A549 (cell line): ENCODE measurements at regions not wholly inside any gene's neighbourhood (a gene's known extent, or its start where the extent isn't known, plus 50 kb on each side); places are given as distances from the start of the nearest gene placed in this dataset.
"Not testable (repeated sequence)": the region's sequence is repeated elsewhere in the genome, so short reads cannot be mapped to it uniquely, and the experiment has no call there.

Experiments
- ATAC-seq, 2 experiments: fragments of 200-7000 bp in 1 of 2; fragments of >200 bp in 1 of 2; cut with Nextera tagmentation in 1 of 2; cut with Tn5 transposase in 1 of 2; 3 replicates each; pipeline versions ENCODE4 v1.8.0 to v1.9.1; 2018 to 2020; ENCODE audit warnings: mild to moderate bottlenecking in 1 of 2, moderate library complexity in 1 of 2
- CTCF ChIA-PET: fragments of 300-600 bp; sonication (Branson Sonifier 250); formaldehyde crosslinking; extraction: SDS; loops from one replicate; lab custom pipeline; 2021; ENCODE audit warnings: antibody characterized with exemption, inconsistent platforms; lab: Yijun Ruan, JAX
- POLR2A ChIA-PET: fragments of 350-600 bp; formaldehyde crosslinking; extraction: SDS; loops from one replicate; lab custom pipeline; 2021; ENCODE audit warnings: antibody characterized with exemption, inconsistent platforms; lab: Yijun Ruan, JAX
- DNase-seq, 2 experiments: peaks; one replicate each; pipeline versions ENCODE4 v3.0.0 to v3.0.0-alpha.2; 2011 to 2016; ENCODE audit warnings: low read depth in 1 of 2, low spot score in 1 of 2
- FAIRE-seq: peaks from 2 replicates; lab custom pipeline; 2011; peaks lifted over from hg19 to GRCh38; lab: Jason Lieb, UNC
- H3K27ac ChIP-seq, 2 experiments: fragments of >200 bp; sonication (Bioruptor Twin); formaldehyde crosslinking; 3 replicates each; pipeline ENCODE4 v1.5.1; 2016 to 2017
- H3K4me1 ChIP-seq: fragments of >200 bp; sonication (Bioruptor Twin); formaldehyde crosslinking; 3 replicates; pipeline ENCODE4 v1.6.1; 2016
- H3K4me2 ChIP-seq: fragments of >200 bp; sonication (Bioruptor Twin); formaldehyde crosslinking; 3 replicates; pipeline ENCODE4 v1.6.1; 2016
- H3K4me3 ChIP-seq: fragments of >200 bp; sonication (Bioruptor Twin); formaldehyde crosslinking; 3 replicates; pipeline ENCODE4 v1.5.1; 2016
- H3K9me3 ChIP-seq: fragments of >200 bp; sonication (Bioruptor Twin); formaldehyde crosslinking; 3 replicates; pipeline ENCODE4 v1.6.1; 2016
- BHLHE40 ChIP-seq: IDR thresholded peaks from 2 replicates; pipeline ENCODE4 v1.6.1; 2012; ENCODE audit warnings: low read depth, low read length, inconsistent platforms
- CEBPB ChIP-seq, 2 experiments: fragments of >200 bp in 1 of 2; sonication (Bioruptor Twin) in 1 of 2; formaldehyde crosslinking in 1 of 2; IDR thresholded peaks; 2 replicates each; pipeline ENCODE4 v1.6.1; 2012 to 2016
- CHD2 ChIP-seq: fragments of 150-350 bp; IDR thresholded peaks from 2 replicates; pipeline ENCODE4 v1.6.1; 2014; ENCODE audit warnings: low read length; ENCODE audit not compliant: partially characterized antibody
- CHD4 ChIP-seq: fragments of 200-600 bp; sonication (generic); IDR thresholded peaks from 2 replicates; pipeline ENCODE4 v1.6.1; 2016; ENCODE audit warnings: antibody characterized with exemption, mild to moderate bottlenecking, borderline replicate concordance
- ESRRA ChIP-seq: fragments of 150-350 bp; IDR thresholded peaks from 2 replicates; pipeline ENCODE4 v1.6.1; 2014; ENCODE audit warnings: mild to moderate bottlenecking, low read length, borderline replicate concordance
- FOSB ChIP-seq: fragments of 250-450 bp; sonication (Bioruptor Pico); IDR thresholded peaks from 2 replicates; pipeline ENCODE4 v1.5.0; 2020; ENCODE audit warnings: mild to moderate bottlenecking, moderate library complexity
- FOXS1 ChIP-seq: fragments of 250-450 bp; sonication (Bioruptor Pico); IDR thresholded peaks from 2 replicates; pipeline ENCODE4 v1.5.0; 2020; ENCODE audit warnings: mild to moderate bottlenecking, moderate library complexity
- HEYL ChIP-seq: fragments of 250-450 bp; sonication (Bioruptor Pico); IDR thresholded peaks from 2 replicates; pipeline ENCODE4 v1.8.0; 2021; ENCODE audit warnings: mild to moderate bottlenecking, moderate library complexity
- JUN ChIP-seq, 2 experiments: fragments of >200 bp; sonication (Bioruptor Twin); formaldehyde crosslinking; IDR thresholded peaks; 2 replicates in 1 of 2; 3 replicates in 1 of 2; pipeline ENCODE4 v1.6.1; 2016 to 2017
- JUNB ChIP-seq: fragments of >200 bp; sonication (Bioruptor Twin); formaldehyde crosslinking; IDR thresholded peaks from 2 replicates; pipeline ENCODE4 v1.6.1; 2016
- KDM1A ChIP-seq: fragments of 200-600 bp; sonication (generic); IDR thresholded peaks from 2 replicates; pipeline ENCODE4 v1.6.1; 2016; ENCODE audit warnings: low read depth, mild to moderate bottlenecking
- MAFK ChIP-seq: fragments of 450-650 bp; IDR thresholded peaks from 2 replicates; pipeline ENCODE4 v1.6.1; 2014; ENCODE audit not compliant: partially characterized antibody
- NFE2L2 ChIP-seq: fragments of 150-350 bp; conservative IDR thresholded peaks from 2 replicates; pipeline ENCODE4 v1.6.1; 2014; ENCODE audit warnings: low read length
- NR3C1 ChIP-seq: fragments of >200 bp; sonication (Bioruptor Twin); formaldehyde crosslinking; IDR thresholded peaks from 3 replicates; pipeline ENCODE4 v1.6.1; 2017
- PHF8 ChIP-seq: fragments of 200-600 bp; sonication (generic); IDR thresholded peaks from 2 replicates; pipeline ENCODE4 v1.6.1; 2016; ENCODE audit warnings: low read depth, mild to moderate bottlenecking, antibody characterized with exemption, moderate library complexity, borderline replicate concordance
- RARB ChIP-seq: fragments of 250-450 bp; sonication (Bioruptor Pico); IDR thresholded peaks from 2 replicates; pipeline ENCODE4 v1.8.0; 2021; ENCODE audit warnings: mild to moderate bottlenecking, moderate library complexity
- RCOR1 ChIP-seq: fragments of 150-350 bp; IDR thresholded peaks from 2 replicates; pipeline ENCODE4 v1.6.1; 2014; ENCODE audit warnings: antibody characterized with exemption, low read length, low read depth
- SMC3 ChIP-seq: fragments of >200 bp; sonication (Bioruptor Twin); formaldehyde crosslinking; IDR thresholded peaks from 3 replicates; pipeline ENCODE4 v1.6.1; 2018; ENCODE audit warnings: inconsistent platforms
- SREBF2 ChIP-seq: fragments of 450-650 bp; IDR thresholded peaks from 2 replicates; pipeline ENCODE4 v1.6.1; 2014; ENCODE audit warnings: mild to moderate bottlenecking, moderate library complexity
- ZC3H11A ChIP-seq: fragments of 450-650 bp; IDR thresholded peaks from 2 replicates; pipeline ENCODE4 v1.6.1; 2014; ENCODE audit warnings: antibody characterized with exemption, mild to moderate bottlenecking
- ZSCAN20 ChIP-seq: fragments of 250-450 bp; sonication (Bioruptor Pico); IDR thresholded peaks from 2 replicates; pipeline ENCODE4 v1.8.0; 2022; ENCODE audit warnings: mild to moderate bottlenecking, moderate library complexity
- WGBS: methylation state at CpG from one replicate; pipeline ENCODE4 v1.1.6; 2017; ENCODE audit errors: missing lambda C conversion rate; 5-methylcytosine and 5-hydroxymethylcytosine counted together
- TF ChIP-seq, protein P1 (sequence below): IDR thresholded peaks from 2 replicates; pipeline ENCODE4 v1.6.1; 2012; ENCODE audit warnings: low read depth, borderline replicate concordance
- TF ChIP-seq, protein P2 (sequence below): fragments of >200 bp; sonication (Bioruptor Twin); formaldehyde crosslinking; IDR thresholded peaks from 3 replicates; pipeline ENCODE4 v1.6.1; 2016
- TF ChIP-seq, protein P3 (sequence below): fragments of 200-600 bp; sonication (generic); IDR thresholded peaks from 2 replicates; pipeline ENCODE4 v1.6.1; 2016; ENCODE audit warnings: antibody characterized with exemption, mild to moderate bottlenecking, moderate library complexity

DNA sequence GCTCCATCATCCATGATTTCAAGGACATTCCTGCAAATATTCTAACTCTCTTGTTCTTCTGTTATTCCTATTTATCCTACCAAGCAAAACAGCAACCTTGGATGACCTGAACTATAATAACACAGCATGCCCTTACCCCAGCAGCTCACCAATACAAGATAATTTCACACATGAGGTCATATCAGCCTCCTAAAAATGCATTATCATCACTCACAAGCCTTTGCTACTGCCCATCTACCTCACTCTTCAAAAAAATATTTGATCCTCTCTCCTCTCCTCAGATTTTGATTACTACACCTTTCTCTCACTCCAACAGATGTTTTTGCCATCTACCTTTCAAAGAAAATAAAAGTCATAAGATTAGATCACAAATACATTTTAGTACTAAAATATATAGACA is 777.6 kb upstream of the NCAM2 start (continued):
- TF ChIP-seq, protein P1, sequence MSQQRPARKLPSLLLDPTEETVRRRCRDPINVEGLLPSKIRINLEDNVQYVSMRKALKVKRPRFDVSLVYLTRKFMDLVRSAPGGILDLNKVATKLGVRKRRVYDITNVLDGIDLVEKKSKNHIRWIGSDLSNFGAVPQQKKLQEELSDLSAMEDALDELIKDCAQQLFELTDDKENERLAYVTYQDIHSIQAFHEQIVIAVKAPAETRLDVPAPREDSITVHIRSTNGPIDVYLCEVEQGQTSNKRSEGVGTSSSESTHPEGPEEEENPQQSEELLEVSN: no peak

DNA sequence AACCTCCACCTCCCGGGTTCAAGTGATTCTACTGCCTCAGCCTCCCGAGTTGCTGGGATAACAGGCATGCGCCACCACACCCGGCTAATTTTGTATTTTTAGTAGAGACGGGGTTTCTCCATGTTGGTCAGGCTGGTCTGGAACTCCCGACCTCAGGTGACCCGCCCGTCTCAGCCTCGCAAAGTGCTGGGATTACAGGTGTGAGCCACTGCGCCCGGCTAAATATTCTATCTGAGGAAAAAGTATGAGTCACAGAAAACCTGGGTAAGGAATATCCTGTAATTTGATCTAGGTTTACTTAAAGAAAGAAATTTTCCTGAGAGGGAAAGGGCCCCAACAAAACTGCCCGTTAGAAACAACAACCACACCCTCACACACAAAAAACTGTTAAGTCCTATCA is 776.2 kb upstream of the NCAM2 start:
- H3K4me2 ChIP-seq, CTCF ChIA-PET, H3K4me1 ChIP-seq, H3K9me3 ChIP-seq, FAIRE-seq, ATAC-seq, DNase-seq, POLR2A ChIA-PET, H3K27ac ChIP-seq, H3K4me3 ChIP-seq: not testable (repeated sequence)
- 10% methylated on average over 5 of the region's 12 CpGs for WGBS

DNA sequence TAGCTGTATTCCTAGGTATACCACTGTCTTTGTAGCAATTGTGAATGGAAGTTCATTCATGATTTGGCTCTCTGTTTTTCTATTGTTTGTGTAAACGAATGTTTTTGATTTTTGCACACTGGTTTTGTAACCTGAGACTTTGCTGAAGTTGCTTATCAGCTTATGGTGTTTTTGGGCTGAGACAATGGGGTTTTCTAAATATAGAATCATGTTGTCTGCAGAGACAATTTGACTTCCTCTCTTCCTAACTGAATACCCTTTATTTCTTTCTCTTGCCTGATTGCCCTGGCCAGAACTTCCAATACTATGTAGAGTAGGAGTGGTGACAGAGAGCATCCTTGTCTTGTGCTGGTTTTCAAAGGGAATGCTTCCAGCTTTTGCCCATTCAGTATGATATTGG is 761.6 kb upstream of the NCAM2 start:
- DNase-seq, H3K4me2 ChIP-seq, CTCF ChIA-PET, H3K4me3 ChIP-seq, H3K27ac ChIP-seq, FAIRE-seq, ATAC-seq, H3K4me1 ChIP-seq, POLR2A ChIA-PET, H3K9me3 ChIP-seq: not testable (repeated sequence)
- WGBS: 3% methylated on average over 1 of the region's 1 CpG

DNA sequence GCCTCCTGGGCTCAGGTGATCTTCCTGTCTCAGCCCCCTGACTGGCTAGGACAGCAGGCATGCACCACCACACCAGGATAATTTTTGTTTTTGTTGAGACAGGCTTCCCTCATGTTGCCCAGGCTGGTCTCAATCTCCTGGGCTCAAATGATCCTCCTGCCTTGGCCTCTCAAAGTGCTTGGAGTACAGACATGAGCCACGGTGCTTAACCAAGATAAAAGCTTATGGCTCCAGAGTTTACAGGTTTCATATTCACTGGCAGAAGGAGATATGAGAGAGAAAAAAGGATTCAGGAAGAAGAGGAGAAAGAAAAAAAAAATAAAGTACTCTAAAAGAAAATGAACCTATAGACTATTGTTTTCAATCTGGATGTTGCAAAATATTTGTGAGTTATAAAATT is 748.8 kb upstream of the NCAM2 start:
- 0% methylated on average over 1 of the region's 1 CpG for WGBS
- TF ChIP-seq ESRRA: no peak
- TF ChIP-seq, protein P1: no peak
- TF ChIP-seq FOSB: no peak
- no peak for TF ChIP-seq JUNB
- no peak for TF ChIP-seq CHD2
- TF ChIP-seq NFE2L2: no peak
- TF ChIP-seq PHF8: no peak
- TF ChIP-seq, protein P2, sequence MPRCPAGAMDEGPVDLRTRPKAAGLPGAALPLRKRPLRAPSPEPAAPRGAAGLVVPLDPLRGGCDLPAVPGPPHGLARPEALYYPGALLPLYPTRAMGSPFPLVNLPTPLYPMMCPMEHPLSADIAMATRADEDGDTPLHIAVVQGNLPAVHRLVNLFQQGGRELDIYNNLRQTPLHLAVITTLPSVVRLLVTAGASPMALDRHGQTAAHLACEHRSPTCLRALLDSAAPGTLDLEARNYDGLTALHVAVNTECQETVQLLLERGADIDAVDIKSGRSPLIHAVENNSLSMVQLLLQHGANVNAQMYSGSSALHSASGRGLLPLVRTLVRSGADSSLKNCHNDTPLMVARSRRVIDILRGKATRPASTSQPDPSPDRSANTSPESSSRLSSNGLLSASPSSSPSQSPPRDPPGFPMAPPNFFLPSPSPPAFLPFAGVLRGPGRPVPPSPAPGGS: no peak
- TF ChIP-seq BHLHE40: no peak
- no peak overlapping the region for H3K4me2 ChIP-seq
- ATAC-seq (no peak), FAIRE-seq (no peak), DNase-seq (no peak)
- CTCF ChIA-PET: no interaction called here
- no peaks in the 10 kb centered on the region for H3K9me3 ChIP-seq
- no peak overlapping the region for H3K27ac ChIP-seq
- no peak overlapping the region for H3K4me3 ChIP-seq
- POLR2A ChIA-PET: no interaction called here
- H3K4me1 ChIP-seq: no peaks in the 10 kb centered on the region

DNA sequence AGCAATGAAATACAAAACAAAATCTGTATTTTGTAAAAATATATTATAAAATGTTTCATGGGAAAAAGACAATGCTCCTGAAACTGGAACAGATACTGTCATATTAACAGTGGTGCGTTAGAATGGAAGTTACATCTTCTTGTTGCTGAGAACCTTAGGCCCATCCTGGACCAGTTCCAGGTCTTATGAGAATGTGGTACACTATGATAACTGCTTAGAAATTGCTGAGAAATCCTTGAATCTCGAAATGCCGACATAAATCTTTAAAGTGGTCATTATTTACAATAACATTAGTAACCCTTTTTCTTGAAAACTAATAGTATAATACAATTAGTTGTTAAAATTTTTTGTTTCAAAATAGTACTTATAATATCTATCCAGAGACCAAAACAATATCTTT is 747.9 kb upstream of the NCAM2 start:
- FAIRE-seq: no peak
- Histone ChIP-seq H3K4me3 (no peak overlapping the region), H3K27ac (no peak overlapping the region), H3K9me3 (no peaks in the 10 kb centered on the region), H3K4me2 (no peak overlapping the region), H3K4me1 (no peaks in the 10 kb centered on the region)
- ChIA-PET POLR2A (no interaction called here), CTCF (no interaction called here)
- no peak for DNase-seq
- ATAC-seq: no peak
- 16% methylated on average over 3 of the region's 3 CpGs for WGBS
- TF ChIP-seq ESRRA (no peak), HEYL (CRISPR knock-in tag) (no peak), MAFK (no peak), KDM1A (no peak), CEBPB (IDR thresholded peaks at IDR 0.05) (no peak), ZC3H11A (no peak), JUN (IDR thresholded peaks at IDR 0.05) (no peak), SMC3 (no peak), CHD2 (no peak), FOXS1 (CRISPR knock-in tag) (no peak), ZSCAN20 (CRISPR knock-in tag) (no peak), NR3C1 (no peak), RARB (CRISPR knock-in tag) (no peak), CHD4 (no peak), RCOR1 (no peak), FOSB (no peak), SREBF2 (no peak)
- TF ChIP-seq, protein P1: no peak
- TF ChIP-seq, protein P3, sequence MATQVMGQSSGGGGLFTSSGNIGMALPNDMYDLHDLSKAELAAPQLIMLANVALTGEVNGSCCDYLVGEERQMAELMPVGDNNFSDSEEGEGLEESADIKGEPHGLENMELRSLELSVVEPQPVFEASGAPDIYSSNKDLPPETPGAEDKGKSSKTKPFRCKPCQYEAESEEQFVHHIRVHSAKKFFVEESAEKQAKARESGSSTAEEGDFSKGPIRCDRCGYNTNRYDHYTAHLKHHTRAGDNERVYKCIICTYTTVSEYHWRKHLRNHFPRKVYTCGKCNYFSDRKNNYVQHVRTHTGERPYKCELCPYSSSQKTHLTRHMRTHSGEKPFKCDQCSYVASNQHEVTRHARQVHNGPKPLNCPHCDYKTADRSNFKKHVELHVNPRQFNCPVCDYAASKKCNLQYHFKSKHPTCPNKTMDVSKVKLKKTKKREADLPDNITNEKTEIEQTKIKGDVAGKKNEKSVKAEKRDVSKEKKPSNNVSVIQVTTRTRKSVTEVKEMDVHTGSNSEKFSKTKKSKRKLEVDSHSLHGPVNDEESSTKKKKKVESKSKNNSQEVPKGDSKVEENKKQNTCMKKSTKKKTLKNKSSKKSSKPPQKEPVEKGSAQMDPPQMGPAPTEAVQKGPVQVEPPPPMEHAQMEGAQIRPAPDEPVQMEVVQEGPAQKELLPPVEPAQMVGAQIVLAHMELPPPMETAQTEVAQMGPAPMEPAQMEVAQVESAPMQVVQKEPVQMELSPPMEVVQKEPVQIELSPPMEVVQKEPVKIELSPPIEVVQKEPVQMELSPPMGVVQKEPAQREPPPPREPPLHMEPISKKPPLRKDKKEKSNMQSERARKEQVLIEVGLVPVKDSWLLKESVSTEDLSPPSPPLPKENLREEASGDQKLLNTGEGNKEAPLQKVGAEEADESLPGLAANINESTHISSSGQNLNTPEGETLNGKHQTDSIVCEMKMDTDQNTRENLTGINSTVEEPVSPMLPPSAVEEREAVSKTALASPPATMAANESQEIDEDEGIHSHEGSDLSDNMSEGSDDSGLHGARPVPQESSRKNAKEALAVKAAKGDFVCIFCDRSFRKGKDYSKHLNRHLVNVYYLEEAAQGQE: no peak
